Erythroblast (primary cell): ENCODE measurements at regions not wholly inside any gene's neighbourhood (a gene's known extent, or its start where the extent isn't known, plus 50 kb on each side); places are given as distances from the start of the nearest gene placed in this dataset.
"Not testable (repeated sequence)": the region's sequence is repeated elsewhere in the genome, so short reads cannot be mapped to it uniquely, and the experiment has no call there.

Experiments
- GATA1 ChIP-seq: IDR thresholded peaks from 2 replicates; pipeline ENCODE4 v1.6.1; 2011; ENCODE audit warnings: low read depth, mild to moderate bottlenecking, control low read depth, low read length, moderate library complexity
- POLR2A ChIP-seq: IDR thresholded peaks from 2 replicates; pipeline ENCODE4 v1.6.1; 2011; ENCODE audit warnings: mild to moderate bottlenecking, low read length

- TF ChIP-seq POLR2A, GATA1: not testable (repeated sequence)
These were observed 65.6 kb upstream of the SLC39A8 start for GRCh38 chr4:102410884-102411283.
